ENCODE measurements at regions not wholly inside any gene's neighbourhood (a gene's known extent, or its start where the extent isn't known, plus 50 kb on each side); places are given as distances from the start of the nearest gene placed in this dataset.

- TF ChIP-seq CTCF (conservative IDR thresholded peaks at IDR 0.05; ENCODE audit: low read length) (no peak), EZH2phosphoT487 (IDR thresholded peaks at IDR 0.05; ENCODE audit: borderline replicate concordance) (no peak)
These were observed 61.2 kb upstream of the CTNNB1 start for GRCh38 chr3:41138146-41138545.

All from Loucy (cell line).